HEK293 (cell line): ENCODE measurements at regions not wholly inside any gene's neighbourhood (a gene's known extent, or its start where the extent isn't known, plus 50 kb on each side); places are given as distances from the start of the nearest gene placed in this dataset.

ENCODE experiments used
- CTCF ChIA-PET: fragments of 350-600 bp; formaldehyde crosslinking; extraction: SDS; loops from one replicate; lab custom pipeline; 2021; ENCODE audit warnings: antibody characterized with exemption; lab: Yijun Ruan, JAX
- POLR2A ChIA-PET: fragments of 300-600 bp; formaldehyde crosslinking; extraction: SDS; loops from one replicate; lab custom pipeline; 2020; ENCODE audit warnings: antibody characterized with exemption, inconsistent platforms; lab: Yijun Ruan, JAX
- H3K27ac ChIP-seq: fragments of 200-500 bp; sonication (Bioruptor generic); 2 replicates; pipeline ENCODE4 v1.5.1; 2014; ENCODE audit warnings: low read depth, low read length, control low read depth, inconsistent platforms; ENCODE audit errors: extremely low read depth
- H3K36me3 ChIP-seq, 2 experiments: fragments of 200-500 bp in 1 of 2; sonication (Bioruptor generic) in 1 of 2; 1 replicate in 1 of 2; 2 replicates in 1 of 2; pipeline ENCODE4 v1.5.1; 2014 to 2017; ENCODE audit warnings: inconsistent platforms in 2 of 2, low read length in 2 of 2; ENCODE audit not compliant: control insufficient read depth in 2 of 2, insufficient read depth in 1 of 2
- H3K4me1 ChIP-seq: fragments of 200-500 bp; sonication (Bioruptor generic); 2 replicates; pipeline ENCODE4 v1.5.1; 2014; ENCODE audit warnings: mild to moderate bottlenecking, low read length, inconsistent platforms; ENCODE audit not compliant: control insufficient read depth, insufficient read depth
- H3K4me3 ChIP-seq: 2 replicates; pipeline ENCODE4 v1.5.1; 2011; ENCODE audit warnings: low read depth, mild to moderate bottlenecking, control low read depth, low read length, moderate library complexity
- H3K9me3 ChIP-seq: fragments of 200-500 bp; sonication (Bioruptor generic); 2 replicates; pipeline ENCODE4 v1.5.1; 2014; ENCODE audit warnings: low read depth, low read length, inconsistent platforms; ENCODE audit not compliant: control insufficient read depth, insufficient read depth
- HOXD13 ChIP-seq: sonication (generic); formaldehyde crosslinking; IDR thresholded peaks from 2 replicates; pipeline ENCODE4 v1.8.0; 2022; ENCODE audit warnings: missing genetic modification reagents, borderline replicate concordance
- KLF8 ChIP-seq: fragments of 450-650 bp; formaldehyde crosslinking; IDR thresholded peaks from 2 replicates; pipeline ENCODE4 v1.5.1; 2016; ENCODE audit warnings: missing biosample characterization, missing genetic modification characterization
- SALL2 ChIP-seq: fragments of 450-650 bp; formaldehyde crosslinking; IDR thresholded peaks from 2 replicates; pipeline ENCODE4 v1.5.0; 2017; ENCODE audit warnings: missing biosample characterization, mild to moderate bottlenecking, missing genetic modification characterization, borderline replicate concordance
- YY2 ChIP-seq: fragments of 450-650 bp; formaldehyde crosslinking; IDR thresholded peaks from 2 replicates; pipeline ENCODE4 v1.5.1; 2016; ENCODE audit warnings: missing biosample characterization, missing genetic modification characterization
- ZIC2 ChIP-seq: fragments of 450-650 bp; formaldehyde crosslinking; IDR thresholded peaks from 2 replicates; pipeline ENCODE4 v1.5.1; 2016; ENCODE audit warnings: missing biosample characterization, missing genetic modification characterization
- ZNF133 ChIP-seq: fragments of 450-650 bp; formaldehyde crosslinking; IDR thresholded peaks from 2 replicates; pipeline ENCODE4 v1.5.1; 2016; ENCODE audit warnings: missing biosample characterization, missing genetic modification characterization
- ZNF16 ChIP-seq: fragments of 450-650 bp; formaldehyde crosslinking; IDR thresholded peaks from 2 replicates; pipeline ENCODE4 v1.5.1; 2016; ENCODE audit warnings: low read depth, missing biosample characterization, missing genetic modification characterization
- ZNF248 ChIP-seq: fragments of 450-650 bp; formaldehyde crosslinking; IDR thresholded peaks from 2 replicates; pipeline ENCODE4 v1.5.1; 2017; ENCODE audit warnings: missing biosample characterization, missing genetic modification characterization
- ZNF350 ChIP-seq: fragments of 450-650 bp; formaldehyde crosslinking; IDR thresholded peaks from 2 replicates; pipeline ENCODE4 v1.5.0; 2017; ENCODE audit warnings: missing biosample characterization, mild to moderate bottlenecking, missing genetic modification characterization
- ZNF510 ChIP-seq: fragments of 450-650 bp; formaldehyde crosslinking; IDR thresholded peaks from 2 replicates; pipeline ENCODE4 v1.5.1; 2018; ENCODE audit warnings: mild to moderate bottlenecking, missing genetic modification characterization, missing biosample characterization; ENCODE audit not compliant: insufficient replicate concordance
- ZNF521 ChIP-seq: fragments of 450-650 bp; formaldehyde crosslinking; IDR thresholded peaks from 2 replicates; pipeline ENCODE4 v1.5.1; 2017; ENCODE audit warnings: missing biosample characterization, mild to moderate bottlenecking, missing genetic modification characterization
- ZNF530 ChIP-seq: fragments of 450-650 bp; formaldehyde crosslinking; IDR thresholded peaks from 2 replicates; pipeline ENCODE4 v1.5.1; 2016; ENCODE audit warnings: low read depth, missing biosample characterization, missing genetic modification characterization
- ZNF654 ChIP-seq: fragments of 450-650 bp; formaldehyde crosslinking; IDR thresholded peaks from 2 replicates; pipeline ENCODE4 v1.5.1; 2016; ENCODE audit warnings: low read depth, missing biosample characterization, missing genetic modification characterization
- ZNF776 ChIP-seq: fragments of 450-650 bp; formaldehyde crosslinking; IDR thresholded peaks from 2 replicates; pipeline ENCODE4 v1.5.0; 2017; ENCODE audit warnings: missing biosample characterization, missing genetic modification characterization, borderline replicate concordance
- ZSCAN18 ChIP-seq: fragments of 450-650 bp; formaldehyde crosslinking; IDR thresholded peaks from 2 replicates; pipeline ENCODE4 v1.5.1; 2016; ENCODE audit warnings: missing biosample characterization, missing genetic modification characterization
- TF ChIP-seq, protein P1 (sequence below): fragments of 450-650 bp; formaldehyde crosslinking; IDR thresholded peaks from 2 replicates; pipeline ENCODE4 v1.5.1; 2016; ENCODE audit warnings: missing biosample characterization, missing genetic modification characterization
- TF ChIP-seq, protein P2 (sequence below): fragments of 450-650 bp; formaldehyde crosslinking; IDR thresholded peaks from 2 replicates; pipeline ENCODE4 v1.5.1; 2017; ENCODE audit warnings: missing biosample characterization, missing genetic modification characterization

- no peak for TF ChIP-seq ZNF350 (tag by site-specific recombination)
- no peak for TF ChIP-seq HOXD13
- no peak for TF ChIP-seq ZNF530 (tag by site-specific recombination)
- TF ChIP-seq ZNF133 (tag by site-specific recombination) = no peak
- no peak for TF ChIP-seq KLF8 (tag by site-specific recombination)
These were observed 61.1 kb upstream of the TFPI start (continued) for GRCh38 chr2:187615364-187615763.

DNA sequence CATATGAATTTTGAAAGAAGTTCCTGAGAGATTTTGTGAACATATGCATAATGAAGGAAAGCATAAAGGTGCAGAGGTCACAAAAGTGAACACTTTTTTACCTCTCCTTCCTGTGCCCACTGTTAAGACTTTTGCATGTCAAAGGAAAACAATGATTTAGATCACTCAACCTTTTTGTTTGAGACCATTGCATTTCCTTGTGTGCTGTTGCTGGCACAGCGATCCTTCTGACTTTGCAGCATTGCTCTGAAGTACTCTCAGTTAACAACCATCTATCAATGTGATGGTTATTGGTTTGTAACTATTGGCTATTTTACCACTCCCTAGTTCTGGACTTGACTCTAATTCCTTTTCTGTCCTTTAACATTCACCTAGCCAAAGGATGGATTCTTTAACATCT is 61.7 kb upstream of the TFPI start:
- no peaks in the 10 kb centered on the region for H3K4me1 ChIP-seq
- H3K27ac ChIP-seq = no peak overlapping the region
- no peak overlapping the region for H3K4me3 ChIP-seq
- ChIA-PET CTCF (no interaction called here), POLR2A (no interaction called here)
- H3K9me3 ChIP-seq = no peaks in the 10 kb centered on the region
- no peak for TF ChIP-seq ZNF16
- TF ChIP-seq ZNF776 (tag by site-specific recombination) = no peak
- TF ChIP-seq SALL2 = no peak
- no peak for TF ChIP-seq ZNF248
- TF ChIP-seq ZNF654 (tag by site-specific recombination) = no peak
- no peaks in the 10 kb centered on the region for H3K36me3 ChIP-seq

- no peaks in the 10 kb centered on the region for H3K9me3 ChIP-seq
- CTCF ChIA-PET = interaction anchor here (0.7 kb wide), 1 partner anchor 266 kb away, joined by 3 read pairs; no protein-coding TSS in a partner anchor
- POLR2A ChIA-PET = no interaction called here
- H3K4me3 ChIP-seq = no peak overlapping the region
- no peaks in the 10 kb centered on the region for H3K36me3 ChIP-seq
- no peaks in the 10 kb centered on the region for H3K4me1 ChIP-seq
- TF ChIP-seq ZSCAN18 (tag by site-specific recombination) (no peak), ZNF510 (no peak), ZIC2 (tag by site-specific recombination) (no peak), HOXD13 (no peak), YY2 (tag by site-specific recombination) (no peak), ZNF521 (tag by site-specific recombination) (no peak)
- TF ChIP-seq, protein P1, sequence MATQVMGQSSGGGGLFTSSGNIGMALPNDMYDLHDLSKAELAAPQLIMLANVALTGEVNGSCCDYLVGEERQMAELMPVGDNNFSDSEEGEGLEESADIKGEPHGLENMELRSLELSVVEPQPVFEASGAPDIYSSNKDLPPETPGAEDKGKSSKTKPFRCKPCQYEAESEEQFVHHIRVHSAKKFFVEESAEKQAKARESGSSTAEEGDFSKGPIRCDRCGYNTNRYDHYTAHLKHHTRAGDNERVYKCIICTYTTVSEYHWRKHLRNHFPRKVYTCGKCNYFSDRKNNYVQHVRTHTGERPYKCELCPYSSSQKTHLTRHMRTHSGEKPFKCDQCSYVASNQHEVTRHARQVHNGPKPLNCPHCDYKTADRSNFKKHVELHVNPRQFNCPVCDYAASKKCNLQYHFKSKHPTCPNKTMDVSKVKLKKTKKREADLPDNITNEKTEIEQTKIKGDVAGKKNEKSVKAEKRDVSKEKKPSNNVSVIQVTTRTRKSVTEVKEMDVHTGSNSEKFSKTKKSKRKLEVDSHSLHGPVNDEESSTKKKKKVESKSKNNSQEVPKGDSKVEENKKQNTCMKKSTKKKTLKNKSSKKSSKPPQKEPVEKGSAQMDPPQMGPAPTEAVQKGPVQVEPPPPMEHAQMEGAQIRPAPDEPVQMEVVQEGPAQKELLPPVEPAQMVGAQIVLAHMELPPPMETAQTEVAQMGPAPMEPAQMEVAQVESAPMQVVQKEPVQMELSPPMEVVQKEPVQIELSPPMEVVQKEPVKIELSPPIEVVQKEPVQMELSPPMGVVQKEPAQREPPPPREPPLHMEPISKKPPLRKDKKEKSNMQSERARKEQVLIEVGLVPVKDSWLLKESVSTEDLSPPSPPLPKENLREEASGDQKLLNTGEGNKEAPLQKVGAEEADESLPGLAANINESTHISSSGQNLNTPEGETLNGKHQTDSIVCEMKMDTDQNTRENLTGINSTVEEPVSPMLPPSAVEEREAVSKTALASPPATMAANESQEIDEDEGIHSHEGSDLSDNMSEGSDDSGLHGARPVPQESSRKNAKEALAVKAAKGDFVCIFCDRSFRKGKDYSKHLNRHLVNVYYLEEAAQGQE (tag by site-specific recombination) = no peak
- TF ChIP-seq, protein P2, sequence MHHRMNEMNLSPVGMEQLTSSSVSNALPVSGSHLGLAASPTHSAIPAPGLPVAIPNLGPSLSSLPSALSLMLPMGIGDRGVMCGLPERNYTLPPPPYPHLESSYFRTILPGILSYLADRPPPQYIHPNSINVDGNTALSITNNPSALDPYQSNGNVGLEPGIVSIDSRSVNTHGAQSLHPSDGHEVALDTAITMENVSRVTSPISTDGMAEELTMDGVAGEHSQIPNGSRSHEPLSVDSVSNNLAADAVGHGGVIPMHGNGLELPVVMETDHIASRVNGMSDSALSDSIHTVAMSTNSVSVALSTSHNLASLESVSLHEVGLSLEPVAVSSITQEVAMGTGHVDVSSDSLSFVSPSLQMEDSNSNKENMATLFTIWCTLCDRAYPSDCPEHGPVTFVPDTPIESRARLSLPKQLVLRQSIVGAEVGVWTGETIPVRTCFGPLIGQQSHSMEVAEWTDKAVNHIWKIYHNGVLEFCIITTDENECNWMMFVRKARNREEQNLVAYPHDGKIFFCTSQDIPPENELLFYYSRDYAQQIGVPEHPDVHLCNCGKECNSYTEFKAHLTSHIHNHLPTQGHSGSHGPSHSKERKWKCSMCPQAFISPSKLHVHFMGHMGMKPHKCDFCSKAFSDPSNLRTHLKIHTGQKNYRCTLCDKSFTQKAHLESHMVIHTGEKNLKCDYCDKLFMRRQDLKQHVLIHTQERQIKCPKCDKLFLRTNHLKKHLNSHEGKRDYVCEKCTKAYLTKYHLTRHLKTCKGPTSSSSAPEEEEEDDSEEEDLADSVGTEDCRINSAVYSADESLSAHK = no peak
- no peak overlapping the region for H3K27ac ChIP-seq
These were observed 62.9 kb upstream of the TFPI start for GRCh38 chr2:187617120-187617519.
